ENCODE measurements at regions not wholly inside any gene's neighbourhood (a gene's known extent, or its start where the extent isn't known, plus 50 kb on each side); places are given as distances from the start of the nearest gene placed in this dataset.

DNA sequence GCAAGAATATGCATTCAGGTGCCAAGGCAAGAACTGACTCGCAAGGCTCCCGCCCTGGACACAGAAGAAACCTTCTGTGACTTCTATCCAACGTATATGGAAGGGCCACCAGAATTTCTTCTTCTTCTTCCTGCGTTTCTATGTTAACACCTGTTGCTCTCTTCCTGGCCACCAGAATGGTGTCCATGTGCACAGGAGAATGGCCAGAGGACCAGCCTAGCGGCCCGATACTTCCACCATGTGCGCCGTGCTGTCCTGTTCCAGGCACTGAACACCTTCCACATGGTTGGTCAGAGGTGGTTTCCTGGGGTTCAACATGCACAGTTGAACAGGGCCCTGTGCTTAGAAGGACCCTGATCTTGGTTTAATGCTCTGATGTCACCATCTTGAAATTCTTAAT is 455.8 kb downstream of the BCL11B start:
- Histone ChIP-seq H3K9me3 (ENCODE audit: control insufficient read depth, low read length) (no peaks in the 10 kb centered on the region), H2AFZ (no peak overlapping the region), H3K4me3 (ENCODE audit: low read depth, low read length) (no peak overlapping the region), H3K79me2 (no peaks in the 10 kb centered on the region), H3K27me3 (ENCODE audit: control insufficient read depth, insufficient read depth, low read length) (no peaks in the 10 kb centered on the region), H3K27ac (no peak overlapping the region), H3K36me3 (ENCODE audit: control insufficient read depth, insufficient read depth, low read length) (no peaks in the 10 kb centered on the region), H3K9ac (no peak overlapping the region), H3K4me1 (no peaks in the 10 kb centered on the region), H3K4me2 (ENCODE audit: low read length) (no peak overlapping the region)
- TF ChIP-seq CTCF (IDR thresholded peaks at IDR 0.05), result no peak

DNA sequence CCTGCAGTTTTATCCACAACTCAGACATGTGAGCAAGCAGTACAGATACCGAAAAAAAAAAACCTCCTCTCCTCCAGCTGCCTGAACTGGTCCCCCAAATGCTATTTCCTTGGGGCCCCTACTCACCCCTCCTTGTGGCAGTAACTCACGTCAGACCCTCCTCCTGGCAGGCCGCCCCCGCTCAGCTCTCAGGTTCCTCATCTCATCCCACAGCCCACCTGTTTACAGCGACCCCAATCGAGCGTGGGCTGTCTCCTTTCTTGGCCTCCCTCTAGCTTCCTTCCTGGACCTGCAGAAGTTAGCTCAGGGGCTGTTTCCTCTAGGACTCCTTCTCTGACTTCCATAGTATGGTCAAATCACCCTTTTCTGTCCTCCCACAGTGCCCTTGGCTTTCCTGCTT is 455.3 kb downstream of the BCL11B start:
- Histone ChIP-seq H3K4me2 (ENCODE audit: low read length) (no peak overlapping the region), H2AFZ (no peak overlapping the region), H3K4me1 (no peaks in the 10 kb centered on the region), H3K9ac (no peak overlapping the region), H3K4me3 (ENCODE audit: low read depth, low read length) (no peak overlapping the region), H3K27ac (no peak overlapping the region), H3K27me3 (ENCODE audit: control insufficient read depth, insufficient read depth, low read length) (no peaks in the 10 kb centered on the region), H3K9me3 (ENCODE audit: control insufficient read depth, low read length) (no peaks in the 10 kb centered on the region), H3K79me2 (no peaks in the 10 kb centered on the region), H3K36me3 (ENCODE audit: control insufficient read depth, insufficient read depth, low read length) (no peaks in the 10 kb centered on the region)
- no peak for TF ChIP-seq CTCF (IDR thresholded peaks at IDR 0.05)

DNA sequence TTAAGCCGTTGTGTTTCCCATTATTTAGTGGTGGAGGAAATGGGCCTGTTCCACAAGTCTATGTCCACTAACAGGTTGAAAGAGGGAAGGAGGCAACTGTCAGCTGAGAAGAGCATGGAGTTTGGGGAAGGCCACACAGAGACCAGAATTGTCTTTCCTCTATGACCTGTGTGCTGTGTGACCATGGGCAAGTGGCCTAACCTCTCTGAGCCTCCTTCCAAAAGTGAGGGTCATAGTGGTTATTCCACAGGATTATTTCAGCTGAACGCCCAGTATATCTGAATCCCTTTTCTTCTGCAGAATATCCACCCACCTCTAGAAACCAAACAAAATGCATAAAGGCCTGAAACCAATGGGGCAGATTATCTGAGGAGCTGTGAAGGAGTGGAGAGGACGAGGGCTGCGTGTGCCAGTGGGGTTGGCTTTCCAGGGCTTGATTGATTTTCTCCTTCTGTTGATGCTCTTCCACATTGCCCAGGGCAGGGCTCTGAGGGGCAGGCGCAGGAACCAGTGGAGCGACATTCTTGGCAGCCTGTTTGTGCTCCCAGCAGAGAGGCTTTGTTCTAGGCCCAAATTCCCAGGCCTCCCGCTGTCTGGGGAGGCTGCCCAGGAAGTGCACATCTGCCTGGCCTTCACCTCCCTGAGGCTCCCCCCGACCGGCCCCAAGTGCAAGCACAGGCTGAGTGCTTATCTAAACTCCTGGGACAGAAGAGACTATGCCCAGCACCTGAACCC is 452.7 kb downstream of the BCL11B start:
- H3K27ac ChIP-seq, result no peak overlapping the region
- no peak for TF ChIP-seq CTCF (IDR thresholded peaks at IDR 0.05)
- H3K27me3 ChIP-seq (ENCODE audit: control insufficient read depth, insufficient read depth, low read length), result no peaks in the 10 kb centered on the region
- no peaks in the 10 kb centered on the region for H3K4me1 ChIP-seq
- no peaks in the 10 kb centered on the region for H3K9me3 ChIP-seq (ENCODE audit: control insufficient read depth, low read length)
- H3K4me3 ChIP-seq (ENCODE audit: low read depth, low read length), result no peak overlapping the region
- no peak overlapping the region for H3K4me2 ChIP-seq (ENCODE audit: low read length)
- no peaks in the 10 kb centered on the region for H3K79me2 ChIP-seq
- no peak overlapping the region for H2AFZ ChIP-seq
- H3K9ac ChIP-seq, result no peak overlapping the region
- no peaks in the 10 kb centered on the region for H3K36me3 ChIP-seq (ENCODE audit: control insufficient read depth, insufficient read depth, low read length)

GRCh38 chr14:98819867-98820206 is 452.2 kb downstream of the BCL11B start:
- Histone ChIP-seq H3K4me2 (ENCODE audit: low read length) (no peak overlapping the region), H3K4me1 (no peaks in the 10 kb centered on the region), H2AFZ (no peak overlapping the region), H3K36me3 (ENCODE audit: control insufficient read depth, insufficient read depth, low read length) (no peaks in the 10 kb centered on the region), H3K79me2 (no peaks in the 10 kb centered on the region), H3K27ac (no peak overlapping the region), H3K27me3 (ENCODE audit: control insufficient read depth, insufficient read depth, low read length) (no peaks in the 10 kb centered on the region), H3K4me3 (ENCODE audit: low read depth, low read length) (no peak overlapping the region), H3K9ac (no peak overlapping the region), H3K9me3 (ENCODE audit: control insufficient read depth, low read length) (no peaks in the 10 kb centered on the region)
- no peak for TF ChIP-seq CTCF (IDR thresholded peaks at IDR 0.05)

DNA sequence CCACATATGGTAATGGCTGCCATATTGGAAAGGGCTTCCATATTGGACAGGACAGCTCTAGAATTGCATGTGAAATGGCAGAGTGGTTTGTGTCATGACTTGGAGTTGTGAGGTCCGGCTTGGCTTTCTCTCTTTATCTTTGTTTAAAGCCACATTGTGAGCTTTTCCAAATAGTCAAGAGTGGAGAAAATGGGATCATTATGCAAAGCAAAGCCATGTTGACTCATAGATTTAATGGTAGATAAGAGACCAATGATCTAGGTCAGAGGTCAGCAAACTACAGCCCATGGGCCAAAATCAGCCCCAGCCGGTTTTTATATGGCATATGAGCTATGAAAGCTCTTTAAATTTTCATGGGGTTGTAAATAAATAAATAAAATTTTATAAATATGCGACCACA is 449.1 kb downstream of the BCL11B start:
- no peaks in the 10 kb centered on the region for H3K4me1 ChIP-seq
- H3K79me2 ChIP-seq, result no peaks in the 10 kb centered on the region
- H3K27me3 ChIP-seq (ENCODE audit: control insufficient read depth, insufficient read depth, low read length), result no peaks in the 10 kb centered on the region
- H3K4me3 ChIP-seq (ENCODE audit: low read depth, low read length), result no peak overlapping the region
- H3K36me3 ChIP-seq (ENCODE audit: control insufficient read depth, insufficient read depth, low read length), result no peaks in the 10 kb centered on the region
- H3K9me3 ChIP-seq (ENCODE audit: control insufficient read depth, low read length), result no peaks in the 10 kb centered on the region
- H3K4me2 ChIP-seq (ENCODE audit: low read length), result no peak overlapping the region
- H3K9ac ChIP-seq, result no peak overlapping the region
- H3K27ac ChIP-seq, result no peak overlapping the region
- no peak for TF ChIP-seq CTCF (IDR thresholded peaks at IDR 0.05)
- H2AFZ ChIP-seq, result no peak overlapping the region
